H1 (cell line): ENCODE measurements at regions not wholly inside any gene's neighbourhood (a gene's known extent, or its start where the extent isn't known, plus 50 kb on each side); places are given as distances from the start of the nearest gene placed in this dataset.

Experiments
- CTCF ChIA-PET: fragments of 300-600 bp; sonication (Branson Sonifier 250); formaldehyde crosslinking; loops from one replicate; lab custom pipeline; 2021; ENCODE audit not compliant: partially characterized antibody; lab: Charles Lee
- POLR2A ChIA-PET: fragments of 300-600 bp; sonication (Branson Sonifier 250); formaldehyde crosslinking; loops from one replicate; lab custom pipeline; 2021; ENCODE audit warnings: inconsistent platforms; ENCODE audit not compliant: partially characterized antibody; lab: Charles Lee
- DNase-seq, 2 experiments: peaks; one replicate each; pipeline versions ENCODE4 v3.0.0 to v3.0.0-alpha.2; 2010 to 2022; ENCODE audit warnings: low spot score in 2 of 2, low read depth in 1 of 2, mixed read lengths in 1 of 2
- FAIRE-seq: peaks from 2 replicates; lab custom pipeline; 2011; peaks lifted over from hg19 to GRCh38; lab: Jason Lieb, UNC
- H2AFZ ChIP-seq: 2 replicates; pipeline ENCODE4 v1.8.1; 2012; ENCODE audit warnings: low read length, inconsistent platforms
- H2AK5ac ChIP-seq: 2 replicates; pipeline ENCODE4 v1.6.1; 2013; ENCODE audit warnings: low read depth, low read length
- H2BK120ac ChIP-seq: replicated peaks from 2 replicates; pipeline ENCODE3; 2013; ENCODE audit warnings: low read depth, low read length, inconsistent platforms
- H2BK12ac ChIP-seq: 2 replicates; pipeline ENCODE4 v1.6.1; 2013; ENCODE audit warnings: low read depth, low read length
- H2BK15ac ChIP-seq: 2 replicates; pipeline ENCODE4 v1.6.1; 2013; ENCODE audit warnings: low read length
- H2BK20ac ChIP-seq: 2 replicates; pipeline ENCODE4 v1.6.1; 2013; ENCODE audit warnings: low read length
- H2BK5ac ChIP-seq: 2 replicates; pipeline ENCODE4 v1.6.1; 2013; ENCODE audit warnings: low read depth, low read length
- H3K14ac ChIP-seq: 2 replicates; pipeline ENCODE4 v1.6.1; 2013; ENCODE audit warnings: inconsistent platforms; ENCODE audit not compliant: insufficient read length
- H3K18ac ChIP-seq: 2 replicates; pipeline ENCODE4 v1.6.1; 2013; ENCODE audit warnings: low read length; ENCODE audit errors: extremely low read depth
- H3K23ac ChIP-seq: 2 replicates; pipeline ENCODE4 v1.6.1; 2013; ENCODE audit warnings: inconsistent platforms; ENCODE audit not compliant: insufficient read length
- H3K23me2 ChIP-seq: 2 replicates; pipeline ENCODE4 v1.6.1; 2013; ENCODE audit warnings: low read depth, low read length
- H3K27ac ChIP-seq: 2 replicates; pipeline ENCODE4 v1.6.1; 2011; ENCODE audit warnings: low read depth, low read length, inconsistent platforms
- H3K27me3 ChIP-seq, 4 experiments: replicated peaks in 1 of 4; 1 replicate in 1 of 4; 2 replicates in 3 of 4; pipeline versions ENCODE4 v1.6.1 to v1.8.1; 2011 to 2013; ENCODE audit warnings: low read length in 3 of 4, mild to moderate bottlenecking in 3 of 4, inconsistent platforms in 2 of 4, mixed read lengths in 2 of 4, moderate library complexity in 1 of 4; ENCODE audit not compliant: control insufficient read depth in 3 of 4, insufficient read depth in 3 of 4; ENCODE audit errors: extremely low read depth in 1 of 4
- H3K36me3 ChIP-seq, 4 experiments: 2 replicates each; pipeline versions ENCODE4 v1.6.1 to v1.8.1; 2011 to 2013; ENCODE audit warnings: mild to moderate bottlenecking in 4 of 4, low read length in 3 of 4, moderate library complexity in 2 of 4, control low read depth in 1 of 4, inconsistent platforms in 1 of 4; ENCODE audit not compliant: insufficient read depth in 4 of 4, control insufficient read depth in 2 of 4
- H3K4ac ChIP-seq: replicated peaks from 2 replicates; pipeline ENCODE3; 2013; ENCODE audit warnings: low read length, low read depth, mixed read lengths, inconsistent platforms; ENCODE audit not compliant: insufficient read length
- H3K4me1 ChIP-seq, 4 experiments: replicated peaks in 1 of 4; 1 replicate in 1 of 4; 2 replicates in 3 of 4; pipeline versions ENCODE4 v1.6.1 to v1.8.1; 2011 to 2013; ENCODE audit warnings: low read length in 3 of 4, inconsistent platforms in 2 of 4, mixed read lengths in 1 of 4; ENCODE audit not compliant: insufficient read depth in 4 of 4, control insufficient read depth in 3 of 4
- H3K4me2 ChIP-seq, 2 experiments: 2 replicates each; pipeline versions ENCODE4 v1.6.1 to v1.8.1; 2011 to 2013; ENCODE audit warnings: low read depth in 2 of 2, low read length in 2 of 2, control low read depth in 1 of 2, inconsistent platforms in 1 of 2, mild to moderate bottlenecking in 1 of 2; ENCODE audit not compliant: insufficient read depth in 1 of 2
- H3K4me3 ChIP-seq, 4 experiments: fragments of 200-600, 300-600 bp in 1 of 4; sonication (generic), shearing (Covaris generic), sonication (Bioruptor Twin) in 1 of 4; 2 replicates each; pipeline versions ENCODE4 v1.5.1 to v1.8.1; 2011 to 2016; ENCODE audit warnings: low read length in 4 of 4, low read depth in 3 of 4, control low read depth in 2 of 4, inconsistent platforms in 2 of 4, mild to moderate bottlenecking in 2 of 4, mixed read lengths in 1 of 4, moderate library complexity in 1 of 4; ENCODE audit not compliant: insufficient read depth in 2 of 4; ENCODE audit errors: extremely low read depth in 1 of 4
- H3K56ac ChIP-seq: replicated peaks from 2 replicates; pipeline ENCODE3; 2013; ENCODE audit warnings: low read depth, mild to moderate bottlenecking, mixed read lengths, low read length, inconsistent platforms; ENCODE audit not compliant: insufficient read length
- H3K79me1 ChIP-seq: 2 replicates; pipeline ENCODE4 v1.6.1; 2013; ENCODE audit warnings: low read depth, low read length, control low read depth
- H3K79me2 ChIP-seq, 2 experiments: 2 replicates each; pipeline versions ENCODE4 v1.6.1 to v1.8.1; 2012 to 2013; ENCODE audit warnings: low read length in 2 of 2, mild to moderate bottlenecking in 2 of 2, inconsistent platforms in 1 of 2; ENCODE audit not compliant: insufficient read depth in 2 of 2, control insufficient read depth in 1 of 2
- H3K9ac ChIP-seq, 4 experiments: replicated peaks in 1 of 4; 1 replicate in 1 of 4; 2 replicates in 3 of 4; pipeline versions ENCODE4 v1.6.1 to v1.8.1; 2011 to 2013; ENCODE audit warnings: low read depth in 3 of 4, low read length in 3 of 4, control low read depth in 2 of 4, mild to moderate bottlenecking in 2 of 4, moderate library complexity in 2 of 4, inconsistent platforms in 1 of 4; ENCODE audit errors: extremely low read depth in 1 of 4
- H3K9me3 ChIP-seq, 2 experiments: 2 replicates each; pipeline versions ENCODE4 v1.6.1 to v1.8.1; 2012 to 2013; ENCODE audit warnings: mild to moderate bottlenecking in 2 of 2, moderate library complexity in 2 of 2, control low read depth in 1 of 2, inconsistent platforms in 1 of 2, low read depth in 1 of 2, low read length in 1 of 2, mixed read lengths in 1 of 2; ENCODE audit not compliant: insufficient read depth in 2 of 2
- H4K20me1 ChIP-seq, 2 experiments: replicated peaks in 1 of 2; 2 replicates each; pipeline versions ENCODE3 to v1.8.1; 2011 to 2013; ENCODE audit warnings: inconsistent platforms in 2 of 2, low read length in 2 of 2, mild to moderate bottlenecking in 1 of 2; ENCODE audit not compliant: insufficient read depth in 2 of 2, control insufficient read depth in 1 of 2
- H4K5ac ChIP-seq: 2 replicates; pipeline ENCODE4 v1.6.1; 2013; ENCODE audit warnings: low read length, low read depth, mixed read lengths, inconsistent platforms; ENCODE audit not compliant: insufficient read length
- H4K8ac ChIP-seq: 2 replicates; pipeline ENCODE4 v1.8.0; 2013; ENCODE audit warnings: mild to moderate bottlenecking, moderate library complexity, low read length, inconsistent platforms; ENCODE audit not compliant: insufficient read depth; ENCODE audit errors: extremely low read depth
- H4K91ac ChIP-seq: replicated peaks from 2 replicates; pipeline ENCODE3; 2013; ENCODE audit warnings: low read length, mixed read lengths, inconsistent platforms; ENCODE audit not compliant: insufficient read length
- CBX5 ChIP-seq: fragments of 300-800, 300-1000 bp; sonication (generic); IDR thresholded peaks from 2 replicates; pipeline ENCODE4 v1.7.1; 2016; ENCODE audit warnings: antibody characterized with exemption, low read length, low read depth
- CBX8 ChIP-seq: fragments of 300-800, 300-1000 bp; sonication (generic); IDR thresholded peaks from 2 replicates; pipeline ENCODE4 v1.7.1; 2016; ENCODE audit warnings: low read depth, low read length, borderline replicate concordance
- POU5F1 ChIP-seq: IDR thresholded peaks from 2 replicates; pipeline ENCODE4 v1.6.1; 2011; ENCODE audit warnings: low read depth, mild to moderate bottlenecking, low read length, moderate library complexity
- WGBS, 2 experiments: shearing (Covaris generic) in 1 of 2; methylation state at CpG; one replicate each; pipeline versions ENCODE4 v1.1.6 to v1.1.7; 2013 to 2015; ENCODE audit warnings: low lambda C conversion rate in 2 of 2, mixed read lengths in 2 of 2, inconsistent platforms in 1 of 2, low coverage in 1 of 2, missing lambda C conversion rate in 1 of 2; ENCODE audit not compliant: insufficient replicate concordance in 2 of 2, insufficient coverage in 1 of 2, insufficient read length in 1 of 2; ENCODE audit errors: extremely low coverage in 1 of 2, missing lambda C conversion rate in 1 of 2; 5-methylcytosine and 5-hydroxymethylcytosine counted together

- ChIA-PET CTCF (interaction anchor here (1.0 to 5.6 kb wide), 4 partner anchors 14 to 327 kb away, joined by 3 to 56 read pairs (median 4); no protein-coding TSS in a partner anchor), POLR2A (interaction anchor here (0.8 kb wide), 1 partner anchor 115 kb away, joined by 3 read pairs; the partner anchor contains the start of gene CDK1)
- Histone ChIP-seq H3K79me1 (no peaks in the 10 kb centered on the region), H4K5ac (peak overlapping the region; percentile 15), H3K36me3 (no peaks in the 10 kb centered on the region), H3K9ac (no peak overlapping the region), H2BK120ac (no peak overlapping the region), H2BK12ac (no peak overlapping the region), H2AK5ac (no peak overlapping the region), H3K4me1 (peaks cover 0 to 12% (median 2%) of the 10 kb centered on the region in 4 experiments; a peak in 4 of 7 replicates), H4K20me1 (no peaks in the 10 kb centered on the region), H2BK5ac (no peak overlapping the region), H3K9me3 (no peaks in the 10 kb centered on the region), H2AFZ (no peak overlapping the region), H3K23me2 (no peaks in the 10 kb centered on the region; the same call in 1 of the 2 replicates), H3K79me2 (no peaks in the 10 kb centered on the region), H3K4me3 (no peak overlapping the region), H4K8ac (no peak overlapping the region), H4K91ac (no peak overlapping the region), H3K27ac (no peak overlapping the region), H3K4ac (no peak overlapping the region), H3K23ac (no peak overlapping the region), H2BK20ac (no peak overlapping the region), H3K27me3 (no peaks in the 10 kb centered on the region), H3K4me2 (no peak overlapping the region; a peak in 1 of 4 replicates), H3K56ac (no peak overlapping the region), H3K14ac (no peak overlapping the region), H3K18ac (no peak overlapping the region), H2BK15ac (no peak overlapping the region)
- TF ChIP-seq CBX8 (no peak), CBX5 (no peak), POU5F1 (no peak)
- FAIRE-seq (peak; percentile 13), DNase-seq (no peak)
- 79% methylated on average over 4 of the region's 4 CpGs; no CpG with 5 or more reads in 1 of the 2 experiments for WGBS, 2 experiments
Measured at GRCh38 chr10:60662917-60663614, 115.2 kb upstream of the CDK1 start.
